HCT116 (cell line): ENCODE measurements at regions not wholly inside any gene's neighbourhood (a gene's known extent, or its start where the extent isn't known, plus 50 kb on each side); places are given as distances from the start of the nearest gene placed in this dataset.

Source experiments
- CEBPB ChIP-seq: IDR thresholded peaks from 2 replicates; pipeline ENCODE4 v1.6.1; 2012; ENCODE audit warnings: low read depth
- EZH2 ChIP-seq: fragments of 200-600 bp; sonication (generic); IDR thresholded peaks from 2 replicates; pipeline ENCODE4 v1.6.1; 2017; ENCODE audit warnings: antibody characterized with exemption, mixed run types
- JUND ChIP-seq: IDR thresholded peaks from 2 replicates; pipeline ENCODE4 v1.6.1; 2012
- POLR2A ChIP-seq: IDR thresholded peaks from 2 replicates; pipeline ENCODE4 v1.7.0; 2011; ENCODE audit warnings: borderline replicate concordance; ENCODE audit not compliant: insufficient read depth, insufficient read length; ENCODE audit errors: extremely low read depth
- POLR2AphosphoS5 ChIP-seq: IDR thresholded peaks from 2 replicates; pipeline ENCODE4 v1.6.1; 2011; ENCODE audit warnings: mild to moderate bottlenecking, low read depth, low read length, moderate library complexity
- SIN3A ChIP-seq: IDR thresholded peaks from 2 replicates; pipeline ENCODE4 v1.6.1; 2012; ENCODE audit warnings: low read depth
- YY1 ChIP-seq: IDR thresholded peaks from 2 replicates; pipeline ENCODE4 v1.6.1; 2011; ENCODE audit warnings: low read length, low read depth, moderate library complexity, mild to moderate bottlenecking; ENCODE audit not compliant: insufficient replicate concordance; ENCODE audit errors: extremely low read depth
- TF ChIP-seq, protein P1 (sequence below): IDR thresholded peaks from 2 replicates; pipeline ENCODE4 v1.6.1; 2012; ENCODE audit warnings: low read depth
- TF ChIP-seq, protein P2 (sequence below), 3 experiments: fragments of 200-600 bp in 1 of 3; sonication (generic) in 1 of 3; IDR thresholded peaks in 2 of 3; conservative IDR thresholded peaks in 1 of 3; 2 replicates each; pipeline ENCODE4 v1.5.1; 2012 to 2017; ENCODE audit warnings: low read depth in 2 of 3, low read length in 2 of 3, antibody characterized with exemption in 1 of 3, borderline replicate concordance in 1 of 3, control low read depth in 1 of 3, mild to moderate bottlenecking in 1 of 3, mixed read lengths in 1 of 3, mixed run types in 1 of 3, moderate library complexity in 1 of 3; ENCODE audit not compliant: insufficient read depth in 1 of 3
- TF ChIP-seq, protein P3 (sequence below): IDR thresholded peaks from 2 replicates; pipeline ENCODE4 v1.6.1; 2012
- TF ChIP-seq, protein P4 (sequence below): IDR thresholded peaks from 2 replicates; pipeline ENCODE4 v1.6.1; 2011; ENCODE audit warnings: mild to moderate bottlenecking, low read length, moderate library complexity; ENCODE audit not compliant: insufficient replicate concordance; ENCODE audit errors: extremely low read depth

DNA sequence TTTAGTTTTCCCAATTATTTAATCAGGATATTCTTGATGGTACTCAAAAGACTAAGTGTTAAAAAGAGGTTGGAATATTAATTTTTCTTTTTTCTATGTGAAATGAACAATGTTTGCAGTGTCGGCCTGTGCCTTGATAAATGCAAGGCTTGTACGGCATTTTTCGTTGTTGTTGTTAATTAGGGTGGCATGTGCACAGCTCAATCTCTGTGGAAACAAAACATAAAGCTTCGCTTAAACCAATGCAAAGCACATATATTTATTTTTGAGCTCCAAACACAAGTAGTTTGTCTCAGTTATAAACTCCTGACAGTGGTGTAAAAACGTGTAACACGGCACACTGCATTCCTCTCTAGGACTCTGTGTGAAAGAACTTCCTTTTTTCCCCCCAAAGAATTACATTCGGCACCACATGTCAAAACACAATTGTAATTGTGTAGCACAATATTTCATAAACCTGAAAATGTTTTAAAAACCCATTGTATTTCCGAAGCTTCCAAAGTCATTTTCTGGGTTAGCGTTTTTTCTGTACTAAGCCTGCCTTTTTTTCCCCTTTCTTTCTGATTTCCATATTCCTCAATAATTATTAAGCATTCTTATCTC, 498.0 kb downstream of the VRK1 start:
- TF ChIP-seq SIN3A = no peak
- TF ChIP-seq EZH2 = no peak
- no peak for TF ChIP-seq YY1
- TF ChIP-seq, protein P1, sequence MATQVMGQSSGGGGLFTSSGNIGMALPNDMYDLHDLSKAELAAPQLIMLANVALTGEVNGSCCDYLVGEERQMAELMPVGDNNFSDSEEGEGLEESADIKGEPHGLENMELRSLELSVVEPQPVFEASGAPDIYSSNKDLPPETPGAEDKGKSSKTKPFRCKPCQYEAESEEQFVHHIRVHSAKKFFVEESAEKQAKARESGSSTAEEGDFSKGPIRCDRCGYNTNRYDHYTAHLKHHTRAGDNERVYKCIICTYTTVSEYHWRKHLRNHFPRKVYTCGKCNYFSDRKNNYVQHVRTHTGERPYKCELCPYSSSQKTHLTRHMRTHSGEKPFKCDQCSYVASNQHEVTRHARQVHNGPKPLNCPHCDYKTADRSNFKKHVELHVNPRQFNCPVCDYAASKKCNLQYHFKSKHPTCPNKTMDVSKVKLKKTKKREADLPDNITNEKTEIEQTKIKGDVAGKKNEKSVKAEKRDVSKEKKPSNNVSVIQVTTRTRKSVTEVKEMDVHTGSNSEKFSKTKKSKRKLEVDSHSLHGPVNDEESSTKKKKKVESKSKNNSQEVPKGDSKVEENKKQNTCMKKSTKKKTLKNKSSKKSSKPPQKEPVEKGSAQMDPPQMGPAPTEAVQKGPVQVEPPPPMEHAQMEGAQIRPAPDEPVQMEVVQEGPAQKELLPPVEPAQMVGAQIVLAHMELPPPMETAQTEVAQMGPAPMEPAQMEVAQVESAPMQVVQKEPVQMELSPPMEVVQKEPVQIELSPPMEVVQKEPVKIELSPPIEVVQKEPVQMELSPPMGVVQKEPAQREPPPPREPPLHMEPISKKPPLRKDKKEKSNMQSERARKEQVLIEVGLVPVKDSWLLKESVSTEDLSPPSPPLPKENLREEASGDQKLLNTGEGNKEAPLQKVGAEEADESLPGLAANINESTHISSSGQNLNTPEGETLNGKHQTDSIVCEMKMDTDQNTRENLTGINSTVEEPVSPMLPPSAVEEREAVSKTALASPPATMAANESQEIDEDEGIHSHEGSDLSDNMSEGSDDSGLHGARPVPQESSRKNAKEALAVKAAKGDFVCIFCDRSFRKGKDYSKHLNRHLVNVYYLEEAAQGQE = no peak
- TF ChIP-seq, protein P2, sequence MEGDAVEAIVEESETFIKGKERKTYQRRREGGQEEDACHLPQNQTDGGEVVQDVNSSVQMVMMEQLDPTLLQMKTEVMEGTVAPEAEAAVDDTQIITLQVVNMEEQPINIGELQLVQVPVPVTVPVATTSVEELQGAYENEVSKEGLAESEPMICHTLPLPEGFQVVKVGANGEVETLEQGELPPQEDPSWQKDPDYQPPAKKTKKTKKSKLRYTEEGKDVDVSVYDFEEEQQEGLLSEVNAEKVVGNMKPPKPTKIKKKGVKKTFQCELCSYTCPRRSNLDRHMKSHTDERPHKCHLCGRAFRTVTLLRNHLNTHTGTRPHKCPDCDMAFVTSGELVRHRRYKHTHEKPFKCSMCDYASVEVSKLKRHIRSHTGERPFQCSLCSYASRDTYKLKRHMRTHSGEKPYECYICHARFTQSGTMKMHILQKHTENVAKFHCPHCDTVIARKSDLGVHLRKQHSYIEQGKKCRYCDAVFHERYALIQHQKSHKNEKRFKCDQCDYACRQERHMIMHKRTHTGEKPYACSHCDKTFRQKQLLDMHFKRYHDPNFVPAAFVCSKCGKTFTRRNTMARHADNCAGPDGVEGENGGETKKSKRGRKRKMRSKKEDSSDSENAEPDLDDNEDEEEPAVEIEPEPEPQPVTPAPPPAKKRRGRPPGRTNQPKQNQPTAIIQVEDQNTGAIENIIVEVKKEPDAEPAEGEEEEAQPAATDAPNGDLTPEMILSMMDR (IDR thresholded peaks at IDR 0.05 in 2 of 3, conservative IDR thresholded peaks at IDR 0.05 in 1 of 3; ENCODE audit: borderline replicate concordance in 1 of 3, insufficient read depth in 1 of 3, low read depth in 2 of 3, low read length in 2 of 3) = no peak
- TF ChIP-seq, protein P3, sequence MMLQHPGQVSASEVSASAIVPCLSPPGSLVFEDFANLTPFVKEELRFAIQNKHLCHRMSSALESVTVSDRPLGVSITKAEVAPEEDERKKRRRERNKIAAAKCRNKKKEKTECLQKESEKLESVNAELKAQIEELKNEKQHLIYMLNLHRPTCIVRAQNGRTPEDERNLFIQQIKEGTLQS = no peak
- TF ChIP-seq JUND = no peak
- TF ChIP-seq POLR2A = no peak
- TF ChIP-seq POLR2AphosphoS5 = no peak
- no peak for TF ChIP-seq CEBPB
- TF ChIP-seq, protein P4, sequence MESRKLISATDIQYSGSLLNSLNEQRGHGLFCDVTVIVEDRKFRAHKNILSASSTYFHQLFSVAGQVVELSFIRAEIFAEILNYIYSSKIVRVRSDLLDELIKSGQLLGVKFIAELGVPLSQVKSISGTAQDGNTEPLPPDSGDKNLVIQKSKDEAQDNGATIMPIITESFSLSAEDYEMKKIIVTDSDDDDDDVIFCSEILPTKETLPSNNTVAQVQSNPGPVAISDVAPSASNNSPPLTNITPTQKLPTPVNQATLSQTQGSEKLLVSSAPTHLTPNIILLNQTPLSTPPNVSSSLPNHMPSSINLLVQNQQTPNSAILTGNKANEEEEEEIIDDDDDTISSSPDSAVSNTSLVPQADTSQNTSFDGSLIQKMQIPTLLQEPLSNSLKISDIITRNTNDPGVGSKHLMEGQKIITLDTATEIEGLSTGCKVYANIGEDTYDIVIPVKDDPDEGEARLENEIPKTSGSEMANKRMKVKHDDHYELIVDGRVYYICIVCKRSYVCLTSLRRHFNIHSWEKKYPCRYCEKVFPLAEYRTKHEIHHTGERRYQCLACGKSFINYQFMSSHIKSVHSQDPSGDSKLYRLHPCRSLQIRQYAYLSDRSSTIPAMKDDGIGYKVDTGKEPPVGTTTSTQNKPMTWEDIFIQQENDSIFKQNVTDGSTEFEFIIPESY = no peak
